Activated naive CD8-positive, alpha-beta T cell treated with anti-CD3 and anti-CD28 coated beads, Interleukin-2, amount 50 U/mL, for 24 hours (primary cell): ENCODE measurements at regions not wholly inside any gene's neighbourhood (a gene's known extent, or its start where the extent isn't known, plus 50 kb on each side); places are given as distances from the start of the nearest gene placed in this dataset.

Experiments used
- ATAC-seq: fragments of 150-1000 bp; cut with Tn5 transposase; one replicate; pipeline ENCODE4 v1.10.0; 2021
- DNase-seq: peaks from one replicate; pipeline ENCODE4 v3.0.0; 2021
- H3K27ac Mint-ChIP-seq: one replicate; pipeline ENCODE4 v1.8.0; 2021; ENCODE audit warnings: mild to moderate bottlenecking, mixed read lengths
- H3K27me3 Mint-ChIP-seq: one replicate; pipeline ENCODE4 v1.8.0; 2021; ENCODE audit warnings: mixed read lengths
- H3K36me3 Mint-ChIP-seq: one replicate; pipeline ENCODE4 v1.8.0; 2021; ENCODE audit warnings: low read depth, mixed read lengths
- H3K4me1 Mint-ChIP-seq: one replicate; pipeline ENCODE4 v1.8.0; 2021; ENCODE audit warnings: mixed read lengths
- H3K4me3 Mint-ChIP-seq: one replicate; pipeline ENCODE4 v1.8.0; 2021; ENCODE audit warnings: mild to moderate bottlenecking, moderate library complexity, mixed read lengths
- H3K9me3 Mint-ChIP-seq: one replicate; pipeline ENCODE4 v1.8.0; 2021; ENCODE audit warnings: mixed read lengths

GRCh38 chr9:91134608-91135007 lies 227.1 kb downstream of the AUH start:
- H3K36me3 Mint-ChIP-seq = peaks cover 4% of the 10 kb centered on the region
- H3K4me3 Mint-ChIP-seq = no peak overlapping the region
- H3K27ac Mint-ChIP-seq = no peak overlapping the region
- H3K9me3 Mint-ChIP-seq = no peaks in the 10 kb centered on the region
- ATAC-seq (no peak), DNase-seq (no peak)
- H3K4me1 Mint-ChIP-seq = peaks cover 38% of the 10 kb centered on the region
- peaks cover 2% of the 10 kb centered on the region for H3K27me3 Mint-ChIP-seq

- DNase-seq = no peak
- Mint-ChIP-seq H3K4me3 (no peak overlapping the region), H3K9me3 (no peaks in the 10 kb centered on the region), H3K36me3 (peaks cover 4% of the 10 kb centered on the region), H3K4me1 (peaks cover 13% of the 10 kb centered on the region), H3K27ac (no peak overlapping the region), H3K27me3 (peaks cover 2% of the 10 kb centered on the region)
- ATAC-seq = no peak
These were observed 224.3 kb downstream of the AUH start for GRCh38 chr9:91137391-91137790.

- no peak overlapping the region for H3K4me3 Mint-ChIP-seq
- peaks cover 4% of the 10 kb centered on the region for H3K36me3 Mint-ChIP-seq
- H3K4me1 Mint-ChIP-seq = peaks cover 13% of the 10 kb centered on the region
These were observed 223.0 kb downstream of the AUH start for GRCh38 chr9:91138760-91139159.

GRCh38 chr9:91141407-91141965 lies 220.2 kb downstream of the AUH start:
- peaks cover 33% of the 10 kb centered on the region for H3K4me1 Mint-ChIP-seq
- H3K9me3 Mint-ChIP-seq = peaks cover 11% of the 10 kb centered on the region
- H3K27me3 Mint-ChIP-seq = peaks cover 2% of the 10 kb centered on the region
- H3K36me3 Mint-ChIP-seq = peaks cover 11% of the 10 kb centered on the region
- DNase-seq = no peak
- H3K27ac Mint-ChIP-seq = no peak overlapping the region
- ATAC-seq = no peak
- no peak overlapping the region for H3K4me3 Mint-ChIP-seq

More at GRCh38 chr9:91138760-91139159, 223.0 kb downstream of the AUH start:
- ATAC-seq = no peak
- no peaks in the 10 kb centered on the region for H3K9me3 Mint-ChIP-seq
- no peak for DNase-seq
- H3K27ac Mint-ChIP-seq = no peak overlapping the region
- H3K27me3 Mint-ChIP-seq = peaks cover 2% of the 10 kb centered on the region

GRCh38 chr9:91143162-91143561 lies 218.6 kb downstream of the AUH start:
- H3K9me3 Mint-ChIP-seq = peaks cover 11% of the 10 kb centered on the region
- DNase-seq (no peak), ATAC-seq (no peak)
- no peak overlapping the region for H3K4me3 Mint-ChIP-seq
- H3K4me1 Mint-ChIP-seq = peaks cover 40% of the 10 kb centered on the region
- H3K36me3 Mint-ChIP-seq = peaks cover 13% of the 10 kb centered on the region
- no peak overlapping the region for H3K27ac Mint-ChIP-seq
- H3K27me3 Mint-ChIP-seq = peaks cover 2% of the 10 kb centered on the region

- DNase-seq (no peak), ATAC-seq (no peak)
- Mint-ChIP-seq H3K27ac (no peak overlapping the region), H3K4me1 (peaks cover 44% of the 10 kb centered on the region), H3K9me3 (peaks cover 11% of the 10 kb centered on the region), H3K4me3 (no peak overlapping the region), H3K36me3 (peaks cover 14% of the 10 kb centered on the region), H3K27me3 (no peaks in the 10 kb centered on the region)
These were observed 218.1 kb downstream of the AUH start for GRCh38 chr9:91143642-91144041.

GRCh38 chr9:91144769-91145168 lies 216.9 kb downstream of the AUH start:
- Mint-ChIP-seq H3K27ac (no peak overlapping the region), H3K4me3 (no peak overlapping the region), H3K4me1 (peaks cover 51% of the 10 kb centered on the region), H3K27me3 (no peaks in the 10 kb centered on the region), H3K36me3 (peaks cover 19% of the 10 kb centered on the region), H3K9me3 (peaks cover 15% of the 10 kb centered on the region)
- ATAC-seq (no peak), DNase-seq (no peak)

- peaks cover 17% of the 10 kb centered on the region for H3K9me3 Mint-ChIP-seq
- no peaks in the 10 kb centered on the region for H3K27me3 Mint-ChIP-seq
- ATAC-seq = no peak
- peaks cover 26% of the 10 kb centered on the region for H3K36me3 Mint-ChIP-seq
- H3K4me3 Mint-ChIP-seq = no peak overlapping the region
- H3K4me1 Mint-ChIP-seq = peaks cover 57% of the 10 kb centered on the region
- DNase-seq = no peak
- peak overlapping the region; percentile 69 for H3K27ac Mint-ChIP-seq
These were observed 216.2 kb downstream of the AUH start for GRCh38 chr9:91145496-91145895.

GRCh38 chr9:91146391-91147019 lies 215.2 kb downstream of the AUH start:
- peaks cover 32% of the 10 kb centered on the region for H3K36me3 Mint-ChIP-seq
- H3K4me3 Mint-ChIP-seq = no peak overlapping the region
- ATAC-seq (peak; percentile 41), DNase-seq (no peak)
- H3K4me1 Mint-ChIP-seq = peaks cover 65% of the 10 kb centered on the region
- peak overlapping the region; percentile 97 for H3K27ac Mint-ChIP-seq
- peaks cover 22% of the 10 kb centered on the region for H3K9me3 Mint-ChIP-seq
- peaks cover 2% of the 10 kb centered on the region for H3K27me3 Mint-ChIP-seq

GRCh38 chr9:91147079-91147708 lies 214.5 kb downstream of the AUH start:
- peaks cover 24% of the 10 kb centered on the region for H3K9me3 Mint-ChIP-seq
- peak overlapping the region; percentile 97 for H3K27ac Mint-ChIP-seq
- H3K36me3 Mint-ChIP-seq = peaks cover 33% of the 10 kb centered on the region
- ATAC-seq = no peak
- peaks cover 2% of the 10 kb centered on the region for H3K27me3 Mint-ChIP-seq
- H3K4me3 Mint-ChIP-seq = peak overlapping the region; percentile 48
- peaks cover 72% of the 10 kb centered on the region for H3K4me1 Mint-ChIP-seq
- DNase-seq = no peak

- H3K36me3 Mint-ChIP-seq = peaks cover 43% of the 10 kb centered on the region
- DNase-seq (no peak), ATAC-seq (no peak)
- peaks cover 32% of the 10 kb centered on the region for H3K9me3 Mint-ChIP-seq
- H3K4me3 Mint-ChIP-seq = peak overlapping the region; percentile 48
- peaks cover 83% of the 10 kb centered on the region for H3K4me1 Mint-ChIP-seq
- H3K27me3 Mint-ChIP-seq = peaks cover 2% of the 10 kb centered on the region
- peak overlapping the region; percentile 97 for H3K27ac Mint-ChIP-seq
These were observed 213.4 kb downstream of the AUH start for GRCh38 chr9:91148306-91148705.

GRCh38 chr9:91150273-91150997 lies 211.3 kb downstream of the AUH start:
- Mint-ChIP-seq H3K27ac (peak overlapping the region; percentile 97), H3K4me3 (peak overlapping the region; percentile 42), H3K4me1 (peaks cover 90% of the 10 kb centered on the region), H3K27me3 (peaks cover 2% of the 10 kb centered on the region), H3K9me3 (peaks cover 25% of the 10 kb centered on the region), H3K36me3 (peaks cover 39% of the 10 kb centered on the region)
- DNase-seq (no peak), ATAC-seq (no peak)

- peak overlapping the region; percentile 97 for H3K27ac Mint-ChIP-seq
- H3K4me1 Mint-ChIP-seq = peaks cover 91% of the 10 kb centered on the region
- H3K9me3 Mint-ChIP-seq = peaks cover 21% of the 10 kb centered on the region
- ATAC-seq (peak; percentile 82), DNase-seq (peak; percentile 42)
- H3K4me3 Mint-ChIP-seq = peak overlapping the region; percentile 42
- H3K27me3 Mint-ChIP-seq = peaks cover 2% of the 10 kb centered on the region
- H3K36me3 Mint-ChIP-seq = peaks cover 39% of the 10 kb centered on the region
These were observed 210.6 kb downstream of the AUH start for GRCh38 chr9:91150998-91151717.

- Mint-ChIP-seq H3K36me3 (peaks cover 40% of the 10 kb centered on the region), H3K4me3 (peak overlapping the region; percentile 42), H3K4me1 (peaks cover 91% of the 10 kb centered on the region), H3K27ac (peak overlapping the region; percentile 97), H3K9me3 (peaks cover 21% of the 10 kb centered on the region), H3K27me3 (peaks cover 2% of the 10 kb centered on the region)
- ATAC-seq = peak; percentile 12
- peak; percentile 56 for DNase-seq
These were observed 210.0 kb downstream of the AUH start for GRCh38 chr9:91151718-91152095.
